Prostate gland (tissue), 2 donors: ENCODE measurements at regions not wholly inside any gene's neighbourhood (a gene's known extent, or its start where the extent isn't known, plus 50 kb on each side); places are given as distances from the start of the nearest gene placed in this dataset.

Experiments
- DNase-seq: peaks from one replicate; pipeline ENCODE4 v3.0.0-alpha.2; 2019; ENCODE audit warnings: low spot score
- H3K27ac ChIP-seq, 2 donors: fragments of 200-600 bp; sonication (generic); 2 replicates each; pipeline ENCODE4 v1.5.1; 2017 to 2019
- H3K27me3 ChIP-seq: fragments of 200-600 bp; sonication (generic); replicated peaks from 2 replicates; pipeline ENCODE4 v1.5.1; 2019; ENCODE audit not compliant: insufficient read depth
- H3K36me3 ChIP-seq, 2 donors: fragments of 200-600 bp; sonication (generic); 1 replicate in 1 of 2; 2 replicates in 1 of 2; pipeline versions ENCODE4 v1.5.1 to v1.8.1; 2017 to 2019
- H3K4me1 ChIP-seq: fragments of 200-600 bp; sonication (generic); replicated peaks from 2 replicates; pipeline ENCODE4 v1.5.1; 2019
- H3K4me3 ChIP-seq, 2 donors: fragments of 200-600 bp; sonication (generic); 2 replicates each; pipeline ENCODE4 v1.5.1; 2017 to 2019
- H3K9me3 ChIP-seq: fragments of 200-600 bp; sonication (generic); 2 replicates; pipeline ENCODE4 v1.5.1; 2017
- CTCF ChIP-seq, 4 experiments: fragments of 200-600 bp in 2 of 4; fragments of 450-650 bp in 2 of 4; sonication (generic) in 2 of 4; IDR thresholded peaks; 1 replicate in 3 of 4; 2 replicates in 1 of 4; pipeline ENCODE4 v1.5.1; 2016 to 2019; ENCODE audit warnings: antibody characterized with exemption in 4 of 4, mild to moderate bottlenecking in 2 of 4, moderate library complexity in 2 of 4
- POLR2A ChIP-seq: fragments of 450-650 bp; IDR thresholded peaks from one replicate; pipeline ENCODE4 v1.6.1; 2016; ENCODE audit warnings: antibody characterized with exemption, mild to moderate bottlenecking
- POLR2AphosphoS5 ChIP-seq: sonication (generic); formaldehyde crosslinking; IDR thresholded peaks from one replicate; pipeline ENCODE4 v1.6.1; 2017; ENCODE audit warnings: antibody characterized with exemption
- WGBS: methylation state at CpG from one replicate; pipeline ENCODE4 v1.1.5; 2018; 5-methylcytosine and 5-hydroxymethylcytosine counted together
- intact Hi-C: fragments of 100-400 bp; cut with DNase I; formaldehyde crosslinking; loops from one replicate; pipeline ENCODE4 v1.14.2; 2022

DNA sequence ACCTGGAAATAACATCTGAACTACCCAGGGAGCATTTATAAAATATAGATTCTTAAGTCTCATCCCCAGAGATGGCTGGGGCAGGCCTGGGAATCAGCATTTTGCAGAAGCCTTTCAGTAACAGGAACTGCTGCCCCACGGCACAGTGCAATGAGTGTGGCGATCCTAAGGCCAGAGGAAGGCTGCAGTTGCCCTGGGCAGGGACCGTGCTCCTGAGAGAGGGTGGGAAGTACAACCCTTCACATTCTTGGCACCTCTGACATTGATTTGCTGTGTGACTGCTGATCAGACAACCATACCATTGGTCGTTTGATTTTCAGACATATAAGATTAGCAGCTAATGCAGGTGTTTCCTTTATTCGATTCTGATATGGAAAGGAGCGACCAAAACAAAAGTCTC is 233.6 kb downstream of the STIM2 start:
- no peak for TF ChIP-seq POLR2AphosphoS5
- TF ChIP-seq POLR2A: no peak
- no peak for TF ChIP-seq CTCF (IDR thresholded peaks at IDR 0.05)
- H3K27ac ChIP-seq: no peak overlapping the region
- no peak for DNase-seq
- H3K4me1 ChIP-seq: no peaks in the 10 kb centered on the region
- no peak overlapping the region for H3K4me3 ChIP-seq
- 72% methylated on average over 6 of the region's 6 CpGs for WGBS
- no peaks in the 10 kb centered on the region for H3K36me3 ChIP-seq
- no peaks in the 10 kb centered on the region for H3K9me3 ChIP-seq
- intact Hi-C loops: no loop called here
- H3K27me3 ChIP-seq: no peaks in the 10 kb centered on the region

GRCh38 chr4:27094783-27095182 is 234.1 kb downstream of the STIM2 start:
- intact Hi-C loops: no loop called here
- Histone ChIP-seq H3K27ac (no peak overlapping the region), H3K4me3 (no peak overlapping the region), H3K4me1 (no peaks in the 10 kb centered on the region), H3K36me3 (no peaks in the 10 kb centered on the region), H3K9me3 (no peaks in the 10 kb centered on the region), H3K27me3 (no peaks in the 10 kb centered on the region)
- TF ChIP-seq POLR2A (no peak), POLR2AphosphoS5 (peak; percentile 83)
- peak; percentile 71 for DNase-seq
- 11% methylated on average over 2 of the region's 2 CpGs for WGBS

DNA sequence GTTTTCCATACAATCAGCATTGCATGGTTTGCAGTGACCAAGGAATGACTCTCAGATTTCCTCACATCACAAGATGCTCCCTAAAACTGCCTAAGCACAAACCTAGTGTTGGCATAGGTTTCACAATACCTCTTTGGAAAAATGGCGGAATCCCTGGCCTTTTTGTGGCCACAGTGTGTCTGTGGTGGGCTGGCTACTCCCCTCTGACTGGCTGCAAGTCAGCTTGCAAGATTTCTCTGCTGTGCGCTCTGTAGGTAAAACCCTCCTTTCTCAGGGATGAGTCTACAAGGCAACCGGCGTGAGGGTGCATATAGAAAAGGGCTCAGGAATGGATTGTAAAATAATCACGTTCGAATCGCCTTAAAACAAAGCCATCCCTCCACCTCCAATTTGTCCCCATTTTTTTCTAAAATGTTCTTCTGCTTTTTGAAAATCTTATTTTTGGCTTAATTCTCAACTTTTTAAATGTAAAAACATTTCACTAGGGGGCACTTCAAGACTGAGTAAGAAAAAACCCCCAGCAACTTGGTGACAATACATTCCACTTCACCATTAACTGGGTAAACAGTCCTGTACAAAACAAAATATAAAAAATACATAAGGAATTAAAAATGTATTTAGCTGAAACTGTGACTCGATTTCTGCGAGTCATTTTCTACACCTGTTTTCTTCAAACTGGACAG is 235.6 kb downstream of the STIM2 start:
- H3K36me3 ChIP-seq: no peaks in the 10 kb centered on the region
- no peak for DNase-seq
- no peak overlapping the region for H3K27ac ChIP-seq
- intact Hi-C loops: no loop called here
- H3K9me3 ChIP-seq: no peaks in the 10 kb centered on the region
- H3K4me3 ChIP-seq: no peak overlapping the region
- no peaks in the 10 kb centered on the region for H3K27me3 ChIP-seq
- WGBS: 82% methylated on average over 9 of the region's 9 CpGs
- H3K4me1 ChIP-seq: no peaks in the 10 kb centered on the region
- TF ChIP-seq POLR2AphosphoS5: no peak
- TF ChIP-seq POLR2A: no peak
- TF ChIP-seq CTCF (IDR thresholded peaks at IDR 0.05): no peak

DNA sequence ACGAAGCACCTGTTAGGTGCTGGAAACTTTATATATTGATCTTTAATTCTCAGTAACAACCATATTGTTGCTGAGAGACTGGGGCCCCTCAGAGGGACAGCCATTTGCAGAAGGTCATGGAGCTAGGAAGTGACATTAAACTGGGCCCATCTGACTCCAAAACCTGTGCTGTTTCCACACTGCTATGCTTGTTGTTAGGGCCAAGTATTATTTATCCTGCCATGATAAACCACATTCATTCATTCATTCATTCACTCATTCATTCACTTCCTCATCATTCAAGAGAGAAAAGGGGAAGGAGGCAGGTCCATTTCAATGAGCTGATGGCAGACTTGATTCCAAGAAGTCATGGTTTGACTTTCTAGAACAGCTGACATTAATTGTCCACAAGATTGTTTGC is 237.4 kb downstream of the STIM2 start:
- 87% methylated on average over 1 of the region's 1 CpG for WGBS
- intact Hi-C loops: no loop called here
- Histone ChIP-seq H3K27me3 (no peaks in the 10 kb centered on the region), H3K9me3 (no peaks in the 10 kb centered on the region), H3K36me3 (no peaks in the 10 kb centered on the region), H3K27ac (no peak overlapping the region), H3K4me1 (no peaks in the 10 kb centered on the region), H3K4me3 (no peak overlapping the region)
- DNase-seq: no peak
- no peak for TF ChIP-seq POLR2AphosphoS5
- TF ChIP-seq CTCF (IDR thresholded peaks at IDR 0.05): no peak
- no peak for TF ChIP-seq POLR2A

- intact Hi-C loops: no loop called here
- no peak for DNase-seq
- TF ChIP-seq POLR2A (no peak), POLR2AphosphoS5 (no peak), CTCF (IDR thresholded peaks at IDR 0.05) (no peak)
- no peaks in the 10 kb centered on the region for H3K36me3 ChIP-seq
- H3K4me3 ChIP-seq: no peak overlapping the region
- no peak overlapping the region for H3K27ac ChIP-seq
- no peaks in the 10 kb centered on the region for H3K27me3 ChIP-seq
- H3K4me1 ChIP-seq: no peaks in the 10 kb centered on the region
- H3K9me3 ChIP-seq: no peaks in the 10 kb centered on the region
- 58% methylated on average over 10 of the region's 10 CpGs for WGBS
Measured at GRCh38 chr4:27100713-27101112, 240.1 kb downstream of the STIM2 start.
